GM19324 (cell line): ENCODE measurements at regions not wholly inside any gene's neighbourhood (a gene's known extent, or its start where the extent isn't known, plus 50 kb on each side); places are given as distances from the start of the nearest gene placed in this dataset.
"Not testable (repeated sequence)": the region's sequence is repeated elsewhere in the genome, so short reads cannot be mapped to it uniquely, and the experiment has no call there.

Source experiments
- ATAC-seq: cut with Tn5 transposase; IDR thresholded peaks from one replicate; pipeline ENCODE4 v1.9.1; 2021; ENCODE audit warnings: mild to moderate bottlenecking, moderate library complexity; ENCODE audit not compliant: unreplicated experiment, low FRiP score

DNA sequence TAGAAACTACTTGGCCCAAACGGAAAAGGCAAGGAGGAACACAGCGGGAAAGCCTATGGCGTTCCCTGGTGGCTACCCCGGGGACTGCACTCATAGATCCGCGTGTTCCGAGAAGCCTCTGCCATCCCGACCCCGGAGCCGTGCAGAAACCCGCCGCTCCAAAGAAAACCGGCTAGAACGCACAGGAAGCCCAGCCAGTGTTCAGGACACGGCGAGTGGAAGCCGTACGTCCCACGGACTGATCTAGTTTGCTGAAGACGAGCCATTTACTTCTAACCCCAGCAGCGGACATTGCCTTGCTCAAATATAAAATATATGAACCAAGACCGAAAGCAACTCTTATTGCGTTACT lies 215.0 kb upstream of the NOTCH2NLA start:
- ATAC-seq: not testable (repeated sequence)

GRCh38 chr1:146443088-146443870 lies 214.5 kb upstream of the NOTCH2NLA start:
- not testable (repeated sequence) for ATAC-seq

DNA sequence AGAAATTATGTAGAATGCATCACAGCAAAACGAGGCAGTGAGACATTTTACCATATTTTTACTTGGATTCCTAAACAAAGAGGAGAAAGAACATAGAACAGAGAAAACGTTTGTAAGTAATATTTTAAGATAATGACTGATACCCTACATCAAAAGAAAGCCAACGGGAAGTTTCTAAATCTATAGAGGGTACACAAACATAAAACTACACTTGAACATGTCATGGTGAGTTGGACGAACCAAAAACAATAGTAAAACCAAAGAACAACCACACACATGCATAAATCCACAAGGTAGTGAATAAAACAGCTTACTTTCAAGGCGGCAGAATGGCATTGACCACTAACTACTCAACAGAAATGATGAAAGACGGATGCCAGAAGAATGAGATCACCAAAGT lies 209.7 kb upstream of the NOTCH2NLA start:
- not testable (repeated sequence) for ATAC-seq

DNA sequence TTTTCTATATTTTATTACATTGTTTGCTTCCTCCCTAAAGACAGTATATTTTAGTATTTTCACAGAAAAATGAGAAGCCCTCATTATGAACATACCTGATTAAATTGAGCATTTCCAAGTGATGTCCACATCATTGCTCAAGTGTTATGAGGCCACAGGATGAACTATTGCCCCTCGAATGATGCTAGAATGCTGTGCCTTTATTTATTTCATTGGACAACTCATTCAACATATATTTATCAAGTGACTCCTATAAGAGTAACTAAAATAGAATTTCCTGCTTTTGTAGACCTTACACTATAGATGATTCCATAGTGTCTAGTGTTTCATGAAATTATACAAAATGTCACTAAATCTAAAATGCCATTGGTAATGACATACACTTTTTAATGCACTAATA lies 187.8 kb upstream of the NOTCH2NLA start:
- not testable (repeated sequence) for ATAC-seq

DNA sequence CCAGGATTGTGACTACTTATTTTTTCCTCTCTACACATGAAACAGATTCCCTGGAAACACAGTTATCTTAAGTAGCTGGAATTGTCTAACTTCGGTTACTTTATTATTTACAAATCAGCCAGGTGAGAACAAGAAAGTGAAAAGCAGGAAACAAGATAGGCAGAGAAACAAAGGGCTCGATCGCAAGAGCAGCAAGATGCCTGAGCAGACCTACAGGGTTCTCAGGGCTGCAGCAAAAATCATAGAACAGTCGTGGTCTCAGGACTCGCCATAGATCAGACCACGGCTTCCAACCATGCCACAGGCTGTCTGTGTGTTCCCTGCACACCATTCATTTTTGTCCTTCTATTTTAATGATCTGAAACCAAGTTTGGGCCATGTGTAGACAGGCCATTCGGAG lies 186.2 kb upstream of the NOTCH2NLA start:
- ATAC-seq: not testable (repeated sequence)

DNA sequence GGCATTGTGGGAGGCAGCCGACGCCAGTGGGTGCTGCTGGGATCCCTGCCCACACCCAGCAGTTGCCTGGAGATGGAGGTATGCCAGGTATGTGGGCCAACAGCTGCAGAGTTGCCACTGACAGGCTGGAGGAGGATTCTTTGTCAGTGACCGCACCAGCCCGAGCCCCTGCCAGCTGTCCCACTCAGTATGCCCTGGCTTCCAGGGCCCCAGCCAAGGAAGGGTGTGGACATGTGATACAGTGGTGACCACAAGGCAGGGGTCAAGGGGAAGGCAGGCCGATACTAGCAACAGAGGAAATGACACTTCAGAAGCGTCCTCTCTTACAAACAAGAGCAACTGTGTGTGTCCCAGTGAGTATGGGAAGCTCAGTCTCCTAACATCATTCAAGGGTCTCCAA lies 185.1 kb upstream of the NOTCH2NLA start:
- ATAC-seq: not testable (repeated sequence)

DNA sequence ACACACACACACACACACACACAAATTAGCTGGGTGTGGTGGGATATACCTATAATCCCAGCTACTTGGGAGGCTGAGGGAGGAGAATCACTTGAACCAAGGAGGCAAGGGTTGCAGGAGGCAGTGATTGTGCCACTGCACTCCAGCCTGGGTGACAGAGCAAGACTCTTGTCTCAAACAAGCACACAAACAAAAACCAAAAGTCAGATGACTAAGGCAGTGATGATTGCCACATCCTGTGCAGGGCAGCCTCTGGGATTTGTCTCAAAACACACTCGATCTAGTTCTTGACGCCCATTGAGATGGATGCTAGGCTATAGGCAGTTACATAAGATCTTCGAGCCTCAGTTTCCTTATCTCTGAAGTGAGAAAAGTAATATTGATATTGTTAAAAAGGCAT lies 183.1 kb upstream of the NOTCH2NLA start:
- ATAC-seq: not testable (repeated sequence)

DNA sequence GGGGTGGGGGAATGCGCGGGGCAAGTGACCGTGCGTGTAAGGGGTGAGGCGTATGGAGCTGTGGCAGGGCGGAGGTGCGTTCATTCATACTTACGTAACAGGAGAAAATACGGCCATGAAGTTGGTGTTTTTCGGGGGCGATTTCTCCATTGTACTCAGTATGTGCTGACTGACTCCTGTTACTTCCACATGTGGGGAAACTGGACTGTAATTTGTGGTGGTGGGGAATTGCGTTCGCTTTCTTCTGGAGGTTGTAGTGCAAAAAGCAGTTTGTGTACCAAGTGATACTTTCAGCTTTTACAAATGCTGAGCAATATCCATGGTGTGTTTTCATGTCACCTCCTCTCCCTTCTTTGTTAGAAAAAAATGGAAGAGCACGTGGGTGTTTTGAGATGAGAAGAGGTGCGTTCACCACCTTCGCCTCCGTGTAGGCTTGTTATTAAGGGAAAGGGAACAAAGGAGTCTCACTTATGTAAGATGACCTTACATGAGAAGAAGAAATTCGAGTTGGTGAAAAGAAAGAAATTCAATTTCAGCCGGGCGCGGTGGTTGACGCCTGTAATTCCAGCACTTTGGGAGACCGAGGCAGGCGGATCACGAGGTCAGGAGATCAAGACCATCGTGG lies 181.1 kb upstream of the NOTCH2NLA start:
- ATAC-seq: peak; percentile 96

- ATAC-seq: peak; percentile 71
Measured at GRCh38 chr1:146409116-146409801, 180.4 kb upstream of the NOTCH2NLA start.

- ATAC-seq: not testable (repeated sequence)
Measured at GRCh38 chr1:146401281-146401825, 172.5 kb upstream of the NOTCH2NLA start.

- not testable (repeated sequence) for ATAC-seq
Measured at GRCh38 chr1:146400173-146401121, 171.6 kb upstream of the NOTCH2NLA start.

- not testable (repeated sequence) for ATAC-seq
Measured at GRCh38 chr1:146399225-146399624, 170.4 kb upstream of the NOTCH2NLA start.

DNA sequence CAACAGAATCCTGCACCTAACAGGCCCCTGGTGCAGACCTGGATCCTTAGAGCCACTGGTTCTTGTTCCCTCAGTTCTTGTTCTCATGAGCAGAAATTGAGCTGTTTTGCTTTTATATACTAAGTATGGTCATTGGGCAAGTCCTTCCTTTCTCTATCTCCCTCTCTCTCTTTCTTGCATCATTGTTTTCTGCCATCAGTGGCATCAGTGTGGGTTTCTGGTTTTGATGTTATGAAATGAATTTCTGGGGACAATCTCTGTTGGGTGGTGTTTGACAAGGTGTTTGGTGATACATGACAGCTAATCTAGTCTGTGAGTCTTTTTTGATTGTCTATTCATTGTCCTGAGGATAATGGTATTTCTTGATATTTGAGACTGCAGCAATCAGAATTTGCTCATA lies 168.0 kb upstream of the NOTCH2NLA start:
- not testable (repeated sequence) for ATAC-seq

DNA sequence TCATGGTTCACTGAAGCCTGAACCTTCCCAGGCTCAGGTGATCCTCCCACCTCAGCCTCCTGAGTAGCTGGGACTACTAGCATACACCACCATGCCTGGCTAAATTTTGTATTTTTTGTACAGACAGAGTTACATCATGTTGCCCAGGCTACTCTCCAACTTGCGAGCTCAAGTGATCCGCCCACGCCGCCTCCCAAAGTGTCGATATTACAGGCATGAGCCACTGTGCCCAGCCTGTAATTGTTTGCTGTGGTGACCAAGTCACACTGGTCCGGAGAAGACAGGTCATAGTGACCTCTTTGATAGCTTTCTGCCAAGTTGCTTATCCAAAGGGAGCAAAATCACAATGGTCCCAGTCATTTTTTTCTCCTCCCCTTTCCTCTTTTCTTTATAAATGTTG lies 167.4 kb upstream of the NOTCH2NLA start:
- not testable (repeated sequence) for ATAC-seq

GRCh38 chr1:146393796-146394195 lies 165.0 kb upstream of the NOTCH2NLA start:
- ATAC-seq: not testable (repeated sequence)

DNA sequence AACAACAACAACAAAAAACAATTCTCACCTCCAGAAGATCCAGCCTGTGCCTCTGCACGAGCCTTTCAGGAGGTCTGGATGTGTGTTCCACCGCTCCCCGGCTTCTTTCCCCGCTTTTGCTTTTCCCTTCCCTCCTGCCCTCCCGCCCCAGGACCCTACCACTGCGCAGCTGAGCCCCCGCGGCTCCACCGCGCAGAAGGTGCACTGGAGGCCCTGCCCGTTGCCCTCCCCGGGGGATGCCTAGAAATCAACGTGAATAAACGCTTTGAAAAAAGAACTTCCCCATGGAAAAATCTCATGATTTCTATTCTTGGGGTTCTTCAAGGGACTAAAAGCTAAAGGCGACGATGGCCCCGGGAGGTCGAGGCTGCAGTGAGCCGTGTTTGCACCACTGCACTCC lies 164.3 kb upstream of the NOTCH2NLA start:
- ATAC-seq: not testable (repeated sequence)

- ATAC-seq: not testable (repeated sequence)
Measured at GRCh38 chr1:146389178-146389577, 160.4 kb upstream of the NOTCH2NLA start.

- peak; percentile 33 for ATAC-seq
Measured at GRCh38 chr1:146387750-146388469, 159.1 kb upstream of the NOTCH2NLA start.
